ENCODE measurements at regions not wholly inside any gene's neighbourhood (a gene's known extent, or its start where the extent isn't known, plus 50 kb on each side); places are given as distances from the start of the nearest gene placed in this dataset.

DNA sequence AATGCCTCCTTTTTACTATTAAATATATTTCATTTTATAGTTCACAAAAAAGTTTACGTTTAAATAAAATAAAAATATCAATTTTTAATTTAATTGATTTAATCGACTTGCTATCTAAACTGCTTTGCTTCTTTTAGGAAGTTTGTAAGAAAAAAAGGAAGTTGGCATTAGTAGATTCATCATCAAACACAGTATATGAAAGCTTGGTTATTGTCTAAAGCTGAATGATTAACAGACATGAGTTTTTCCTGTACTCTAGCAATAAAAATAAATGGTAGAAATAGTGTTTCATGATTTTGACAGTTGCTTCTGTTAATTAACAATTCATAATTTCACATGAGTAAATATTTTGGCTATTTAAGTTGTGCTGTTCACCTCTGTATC is 1285.5 kb upstream of the GJE1 start:
- Mint-ChIP-seq H3K4me1 (ENCODE audit: low read depth) (no peaks in the 10 kb centered on the region), H3K36me3 (ENCODE audit: low read depth) (no peaks in the 10 kb centered on the region), H3K27ac (no peak overlapping the region), H3K27me3 (ENCODE audit: low read depth) (no peaks in the 10 kb centered on the region), H3K9me3 (ENCODE audit: insufficient read depth) (no peaks in the 10 kb centered on the region), H3K4me3 (no peak overlapping the region)
- DNase-seq: no peak
- POLR2A ChIA-PET: no interaction called here
- ATAC-seq: no peak
- CTCF ChIA-PET: no interaction called here

DNA sequence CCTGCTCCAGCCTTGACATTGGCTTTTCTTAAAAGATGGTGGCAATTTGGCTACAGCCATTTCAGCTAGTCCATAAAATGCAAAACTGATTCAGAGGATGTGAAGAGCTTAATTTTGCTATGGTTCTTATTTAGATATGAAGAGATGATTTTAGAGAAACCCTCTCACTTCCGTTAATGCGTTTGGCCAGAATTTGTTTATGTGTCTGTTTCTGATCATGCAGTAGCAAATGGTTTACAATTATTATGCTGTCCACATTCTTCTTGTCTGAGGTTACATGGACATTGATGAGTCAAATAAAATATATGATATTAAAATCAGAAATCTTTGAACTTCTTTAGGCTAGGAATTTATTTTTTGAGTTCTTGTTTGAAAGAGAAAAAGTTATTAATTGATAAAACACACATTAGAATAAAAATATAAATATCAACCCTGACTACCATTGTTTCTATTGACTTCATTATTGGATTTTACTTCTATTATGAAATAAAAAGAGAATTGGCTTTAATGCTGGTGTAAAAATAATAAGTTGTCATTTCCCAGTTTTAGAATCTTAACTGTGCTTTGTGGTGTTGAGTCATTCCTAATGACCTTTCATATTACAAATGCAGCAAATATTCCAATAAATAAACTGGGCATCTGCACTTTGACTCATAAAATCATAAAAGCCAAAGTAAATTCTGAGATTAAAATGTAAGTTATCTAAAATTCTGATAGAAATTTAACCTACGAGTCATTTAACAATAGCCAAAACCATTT is 1286.0 kb upstream of the GJE1 start:
- DNase-seq (no peak), ATAC-seq (no peak)
- no peaks in the 10 kb centered on the region for H3K4me1 Mint-ChIP-seq (ENCODE audit: low read depth)
- no peak overlapping the region for H3K4me3 Mint-ChIP-seq
- POLR2A ChIA-PET: no interaction called here
- CTCF ChIA-PET: no interaction called here
- H3K27ac Mint-ChIP-seq: no peak overlapping the region
- no peaks in the 10 kb centered on the region for H3K27me3 Mint-ChIP-seq (ENCODE audit: low read depth)
- H3K9me3 Mint-ChIP-seq (ENCODE audit: insufficient read depth): no peaks in the 10 kb centered on the region
- no peaks in the 10 kb centered on the region for H3K36me3 Mint-ChIP-seq (ENCODE audit: low read depth)

DNA sequence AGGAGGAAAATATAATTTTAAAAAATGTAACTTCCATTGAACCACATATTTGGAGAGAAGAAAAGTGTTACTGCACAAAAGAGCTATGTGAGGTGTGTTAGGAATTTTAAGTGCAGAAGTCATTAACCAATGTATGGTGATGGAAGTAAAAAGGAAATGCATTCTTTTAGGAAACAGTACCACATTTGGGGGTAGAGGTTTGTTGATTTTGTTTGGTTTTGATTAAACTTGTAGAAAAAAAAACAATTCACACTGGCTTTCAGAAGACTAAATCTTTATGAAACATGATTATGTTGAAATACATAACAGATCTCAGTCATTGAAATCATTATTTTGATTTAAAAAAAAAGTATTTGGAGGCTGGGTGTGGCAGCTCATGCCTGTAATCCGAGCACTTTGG is 1287.0 kb upstream of the GJE1 start:
- Mint-ChIP-seq H3K4me1 (ENCODE audit: low read depth) (no peaks in the 10 kb centered on the region), H3K27ac (no peak overlapping the region), H3K4me3 (no peak overlapping the region), H3K36me3 (ENCODE audit: low read depth) (no peaks in the 10 kb centered on the region), H3K9me3 (ENCODE audit: insufficient read depth) (no peaks in the 10 kb centered on the region), H3K27me3 (ENCODE audit: low read depth) (no peaks in the 10 kb centered on the region)
- DNase-seq (no peak), ATAC-seq (no peak)
- ChIA-PET CTCF (no interaction called here), POLR2A (no interaction called here)

- no peak overlapping the region for H3K4me3 Mint-ChIP-seq
- DNase-seq (no peak), ATAC-seq (no peak)
- no peaks in the 10 kb centered on the region for H3K9me3 Mint-ChIP-seq (ENCODE audit: insufficient read depth)
- H3K27me3 Mint-ChIP-seq (ENCODE audit: low read depth): no peaks in the 10 kb centered on the region
- no peak overlapping the region for H3K27ac Mint-ChIP-seq
- H3K4me1 Mint-ChIP-seq (ENCODE audit: low read depth): no peaks in the 10 kb centered on the region
- ChIA-PET CTCF (no interaction called here), POLR2A (no interaction called here)
- H3K36me3 Mint-ChIP-seq (ENCODE audit: low read depth): no peaks in the 10 kb centered on the region
Measured at GRCh38 chr6:140844167-140844566, 1288.6 kb upstream of the GJE1 start.

DNA sequence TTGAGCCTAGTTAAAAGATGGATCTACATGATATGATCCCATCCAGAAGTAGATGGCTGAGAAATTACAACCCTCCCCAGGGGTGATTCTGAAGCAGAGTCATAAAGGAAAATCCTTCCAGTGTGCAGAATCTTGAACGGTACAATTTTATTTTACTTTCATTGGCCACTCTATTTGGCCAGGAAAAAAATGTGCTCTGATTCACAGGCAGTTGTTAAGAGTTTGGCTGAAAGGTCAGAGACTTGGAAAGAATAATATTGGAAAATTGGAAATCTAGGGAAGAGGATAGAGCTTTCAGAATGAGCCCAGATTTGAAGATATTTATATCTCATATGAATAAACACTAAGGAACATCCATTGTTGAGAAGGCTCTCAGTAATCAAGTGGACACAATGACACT is 1299.3 kb upstream of the GJE1 start:
- Mint-ChIP-seq H3K4me3 (no peak overlapping the region), H3K9me3 (ENCODE audit: insufficient read depth) (no peaks in the 10 kb centered on the region), H3K27me3 (ENCODE audit: low read depth) (no peaks in the 10 kb centered on the region), H3K4me1 (ENCODE audit: low read depth) (no peaks in the 10 kb centered on the region), H3K36me3 (ENCODE audit: low read depth) (no peaks in the 10 kb centered on the region), H3K27ac (no peak overlapping the region)
- ChIA-PET POLR2A (no interaction called here), CTCF (no interaction called here)
- DNase-seq (no peak), ATAC-seq (no peak)

GRCh38 chr6:140830666-140831065 is 1302.1 kb upstream of the GJE1 start:
- ATAC-seq (no peak), DNase-seq (no peak)
- ChIA-PET CTCF (no interaction called here), POLR2A (no interaction called here)
- no peak overlapping the region for H3K27ac Mint-ChIP-seq
- H3K4me3 Mint-ChIP-seq: no peak overlapping the region
- H3K27me3 Mint-ChIP-seq (ENCODE audit: low read depth): no peaks in the 10 kb centered on the region
- no peaks in the 10 kb centered on the region for H3K36me3 Mint-ChIP-seq (ENCODE audit: low read depth)
- H3K4me1 Mint-ChIP-seq (ENCODE audit: low read depth): no peaks in the 10 kb centered on the region
- H3K9me3 Mint-ChIP-seq (ENCODE audit: insufficient read depth): no peaks in the 10 kb centered on the region

- H3K4me3 Mint-ChIP-seq: no peak overlapping the region
Measured at GRCh38 chr6:140828856-140829255, 1303.9 kb upstream of the GJE1 start.

DNA sequence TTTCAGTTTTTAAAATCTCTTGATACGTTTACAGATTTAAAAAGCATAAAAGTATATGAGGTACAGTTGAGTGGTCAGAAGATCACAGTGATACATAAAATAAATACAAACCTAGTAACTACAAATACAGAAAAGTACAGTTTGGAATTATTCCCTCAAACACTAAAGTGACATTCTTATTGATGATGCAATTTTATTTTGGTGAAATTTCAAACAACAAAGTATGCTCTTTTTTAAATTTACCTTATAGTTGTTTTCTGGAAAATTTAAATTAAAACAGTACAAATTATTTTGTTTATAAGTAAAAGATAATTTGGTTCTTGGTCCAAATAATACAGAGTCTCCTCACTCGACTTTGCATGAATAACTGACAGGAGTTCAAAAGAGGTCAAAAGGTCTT is 1305.1 kb upstream of the GJE1 start:
- Mint-ChIP-seq H3K36me3 (ENCODE audit: low read depth) (no peaks in the 10 kb centered on the region), H3K27ac (no peak overlapping the region), H3K27me3 (ENCODE audit: low read depth) (no peaks in the 10 kb centered on the region), H3K4me1 (ENCODE audit: low read depth) (no peaks in the 10 kb centered on the region), H3K4me3 (no peak overlapping the region), H3K9me3 (ENCODE audit: insufficient read depth) (no peaks in the 10 kb centered on the region)
- ATAC-seq: no peak
- DNase-seq: no peak
- ChIA-PET CTCF (no interaction called here), POLR2A (no interaction called here)

More at GRCh38 chr6:140828856-140829255, 1303.9 kb upstream of the GJE1 start:
- ChIA-PET CTCF (no interaction called here), POLR2A (no interaction called here)
- no peak overlapping the region for H3K27ac Mint-ChIP-seq
- no peaks in the 10 kb centered on the region for H3K27me3 Mint-ChIP-seq (ENCODE audit: low read depth)
- H3K4me1 Mint-ChIP-seq (ENCODE audit: low read depth): no peaks in the 10 kb centered on the region
- ATAC-seq (no peak), DNase-seq (no peak)
- H3K9me3 Mint-ChIP-seq (ENCODE audit: insufficient read depth): no peaks in the 10 kb centered on the region
- no peaks in the 10 kb centered on the region for H3K36me3 Mint-ChIP-seq (ENCODE audit: low read depth)

GRCh38 chr6:140825731-140826130 is 1307.0 kb upstream of the GJE1 start:
- no peak overlapping the region for H3K4me3 Mint-ChIP-seq
- no peaks in the 10 kb centered on the region for H3K36me3 Mint-ChIP-seq (ENCODE audit: low read depth)
- no peaks in the 10 kb centered on the region for H3K27me3 Mint-ChIP-seq (ENCODE audit: low read depth)
- no peaks in the 10 kb centered on the region for H3K4me1 Mint-ChIP-seq (ENCODE audit: low read depth)
- DNase-seq (no peak), ATAC-seq (no peak)
- CTCF ChIA-PET: no interaction called here
- POLR2A ChIA-PET: no interaction called here
- no peak overlapping the region for H3K27ac Mint-ChIP-seq
- H3K9me3 Mint-ChIP-seq (ENCODE audit: insufficient read depth): no peaks in the 10 kb centered on the region

- Mint-ChIP-seq H3K27me3 (ENCODE audit: low read depth) (no peaks in the 10 kb centered on the region), H3K27ac (no peak overlapping the region), H3K9me3 (ENCODE audit: insufficient read depth) (no peaks in the 10 kb centered on the region), H3K36me3 (ENCODE audit: low read depth) (no peaks in the 10 kb centered on the region), H3K4me1 (ENCODE audit: low read depth) (no peaks in the 10 kb centered on the region), H3K4me3 (no peak overlapping the region)
- DNase-seq (no peak), ATAC-seq (no peak)
- POLR2A ChIA-PET: no interaction called here
- CTCF ChIA-PET: no interaction called here
Measured at GRCh38 chr6:140824595-140824994, 1308.1 kb upstream of the GJE1 start.

DNA sequence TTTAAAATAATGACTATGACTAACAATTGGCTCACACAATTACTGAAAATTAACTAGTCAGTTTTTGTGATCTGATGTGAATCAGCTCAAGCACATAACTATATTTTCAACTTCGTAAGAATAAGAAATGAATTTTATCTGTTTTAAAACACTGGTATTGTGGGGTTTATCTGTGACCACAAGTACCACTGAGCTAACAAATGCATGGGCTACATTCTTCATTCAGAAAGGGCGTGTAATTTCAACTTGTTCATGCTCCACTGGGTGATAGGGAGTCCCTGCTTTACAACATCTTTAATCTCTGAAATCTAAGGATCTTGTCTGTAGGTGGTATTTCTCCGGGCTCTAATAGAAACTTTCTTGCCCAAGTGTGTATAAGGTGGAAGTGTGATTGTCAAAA is 1311.5 kb upstream of the GJE1 start:
- Mint-ChIP-seq H3K9me3 (ENCODE audit: insufficient read depth) (no peaks in the 10 kb centered on the region), H3K27me3 (ENCODE audit: low read depth) (no peaks in the 10 kb centered on the region), H3K4me3 (no peak overlapping the region), H3K4me1 (ENCODE audit: low read depth) (no peaks in the 10 kb centered on the region), H3K36me3 (ENCODE audit: low read depth) (no peaks in the 10 kb centered on the region), H3K27ac (no peak overlapping the region)
- ATAC-seq: no peak
- ChIA-PET POLR2A (no interaction called here), CTCF (no interaction called here)
- no peak for DNase-seq

- H3K9me3 Mint-ChIP-seq (ENCODE audit: insufficient read depth): no peaks in the 10 kb centered on the region
- H3K27me3 Mint-ChIP-seq (ENCODE audit: low read depth): peaks cover 2% of the 10 kb centered on the region
- DNase-seq (no peak), ATAC-seq (no peak)
- no peak overlapping the region for H3K4me3 Mint-ChIP-seq
- no peaks in the 10 kb centered on the region for H3K4me1 Mint-ChIP-seq (ENCODE audit: low read depth)
- H3K27ac Mint-ChIP-seq: no peak overlapping the region
- CTCF ChIA-PET: no interaction called here
- POLR2A ChIA-PET: no interaction called here
- H3K36me3 Mint-ChIP-seq (ENCODE audit: low read depth): no peaks in the 10 kb centered on the region
Measured at GRCh38 chr6:140817176-140817575, 1315.5 kb upstream of the GJE1 start.

DNA sequence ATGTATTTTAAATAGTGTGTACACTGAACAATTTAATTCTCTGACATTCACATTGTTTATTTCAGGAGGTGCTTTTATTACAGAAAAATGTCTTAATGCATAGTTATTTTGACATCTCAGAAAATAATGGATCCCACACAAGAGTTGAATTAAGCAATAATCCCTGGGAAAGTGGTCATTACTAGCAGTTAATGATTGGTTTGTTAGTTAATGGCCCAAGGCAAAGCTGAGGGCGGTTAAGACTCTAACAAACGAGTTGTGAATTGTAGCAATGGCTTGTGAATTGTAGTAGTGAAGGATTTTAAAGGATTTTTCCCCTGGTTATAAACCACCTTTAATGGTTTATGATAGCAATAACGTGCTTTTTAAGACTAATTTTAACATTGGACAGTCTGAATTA is 1316.0 kb upstream of the GJE1 start:
- POLR2A ChIA-PET: no interaction called here
- ATAC-seq: no peak
- CTCF ChIA-PET: no interaction called here
- peaks cover 2% of the 10 kb centered on the region for H3K27me3 Mint-ChIP-seq (ENCODE audit: low read depth)
- H3K9me3 Mint-ChIP-seq (ENCODE audit: insufficient read depth): no peaks in the 10 kb centered on the region
- no peak for DNase-seq
- H3K4me3 Mint-ChIP-seq: no peak overlapping the region
- no peak overlapping the region for H3K27ac Mint-ChIP-seq
- H3K4me1 Mint-ChIP-seq (ENCODE audit: low read depth): no peaks in the 10 kb centered on the region
- H3K36me3 Mint-ChIP-seq (ENCODE audit: low read depth): no peaks in the 10 kb centered on the region

Measured in activated CD8-positive, alpha-beta T cell treated with anti-CD3 and anti-CD28 coated beads, Interleukin-2, amount 10 ng/mL, durations not matched to agents 7 days and 5 days (primary cell).